ENCODE measurements at regions not wholly inside any gene's neighbourhood (a gene's known extent, or its start where the extent isn't known, plus 50 kb on each side); places are given as distances from the start of the nearest gene placed in this dataset.

DNA sequence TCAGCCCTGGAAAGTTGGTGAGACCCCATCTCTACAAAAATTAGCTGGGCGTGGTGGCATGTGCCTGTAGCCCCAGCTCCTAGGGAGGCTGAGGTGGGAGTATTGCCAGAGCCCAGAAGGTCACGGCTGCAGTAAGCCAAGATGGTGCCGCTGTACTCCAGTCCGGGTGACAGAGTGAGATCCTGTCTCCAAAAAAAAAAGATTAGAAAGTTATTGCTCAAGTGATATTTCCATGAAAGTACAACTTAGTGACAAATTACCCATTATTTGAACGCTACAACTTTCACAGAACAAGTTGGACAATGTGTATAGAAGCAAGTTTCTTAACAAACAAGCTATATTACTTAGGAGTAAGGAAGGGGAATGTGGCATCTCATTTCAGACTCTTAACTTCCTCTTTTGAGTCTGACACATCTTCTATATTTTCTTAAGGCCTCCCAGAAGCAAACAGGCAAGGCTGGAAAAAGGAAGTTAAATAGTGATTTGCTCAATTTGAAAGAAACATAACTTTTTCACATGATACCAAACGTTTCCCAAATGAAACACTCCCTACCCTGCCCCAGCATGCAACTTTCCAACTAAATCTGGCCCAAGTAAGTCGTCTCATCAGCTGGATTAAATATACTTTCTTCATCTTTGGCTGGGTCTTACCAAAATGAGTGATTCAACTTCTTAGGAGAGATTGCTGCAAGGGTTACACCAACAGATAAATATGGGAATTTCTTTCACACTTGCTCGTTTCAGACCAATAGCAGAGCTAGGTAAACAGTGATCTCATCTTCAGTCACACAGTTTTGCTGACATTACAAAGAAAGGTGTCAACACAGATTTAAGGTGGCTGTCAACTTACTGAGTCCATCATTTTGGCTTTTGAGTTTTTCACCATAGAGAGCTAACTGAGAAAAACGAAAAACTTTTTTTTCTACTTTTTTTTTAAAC is 66.3 kb upstream of the KLF6 start:
- DNase-seq (ENCODE audit: low read depth): no peak

GRCh38 chr10:3848775-3849635 is 64.0 kb upstream of the KLF6 start:
- no peak for DNase-seq (ENCODE audit: low read depth)

GRCh38 chr10:3848005-3848774 is 63.2 kb upstream of the KLF6 start:
- DNase-seq (ENCODE audit: low read depth): no peak

- no peak for DNase-seq (ENCODE audit: low read depth)
Observed at GRCh38 chr10:3846736-3847135, 61.7 kb upstream of the KLF6 start.

DNA sequence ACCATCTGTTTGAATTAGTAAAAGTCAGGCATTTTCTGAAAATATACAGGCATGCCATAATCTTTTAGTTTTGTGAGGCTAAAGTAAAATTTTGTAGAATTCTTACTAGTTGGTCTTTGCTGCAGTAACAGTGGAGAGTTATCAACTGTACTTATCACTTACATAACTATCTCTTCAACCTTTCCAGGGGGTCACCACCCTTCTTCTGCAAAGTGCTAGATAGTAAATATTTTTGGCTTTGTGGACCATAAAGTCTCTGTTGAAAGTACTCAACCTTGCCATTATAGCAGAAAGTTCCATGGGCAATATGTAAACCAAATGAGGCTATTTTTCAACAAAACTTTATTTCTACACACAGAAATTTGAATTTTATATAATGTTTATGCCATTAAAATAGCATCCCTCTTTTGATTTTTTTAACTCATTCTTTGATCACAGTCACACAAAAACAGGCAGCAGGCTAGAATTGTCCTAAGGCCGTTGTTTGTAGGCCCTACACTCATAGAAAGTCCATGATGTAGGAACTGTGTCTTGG is 59.5 kb upstream of the KLF6 start:
- DNase-seq (ENCODE audit: low read depth): no peak

DNA sequence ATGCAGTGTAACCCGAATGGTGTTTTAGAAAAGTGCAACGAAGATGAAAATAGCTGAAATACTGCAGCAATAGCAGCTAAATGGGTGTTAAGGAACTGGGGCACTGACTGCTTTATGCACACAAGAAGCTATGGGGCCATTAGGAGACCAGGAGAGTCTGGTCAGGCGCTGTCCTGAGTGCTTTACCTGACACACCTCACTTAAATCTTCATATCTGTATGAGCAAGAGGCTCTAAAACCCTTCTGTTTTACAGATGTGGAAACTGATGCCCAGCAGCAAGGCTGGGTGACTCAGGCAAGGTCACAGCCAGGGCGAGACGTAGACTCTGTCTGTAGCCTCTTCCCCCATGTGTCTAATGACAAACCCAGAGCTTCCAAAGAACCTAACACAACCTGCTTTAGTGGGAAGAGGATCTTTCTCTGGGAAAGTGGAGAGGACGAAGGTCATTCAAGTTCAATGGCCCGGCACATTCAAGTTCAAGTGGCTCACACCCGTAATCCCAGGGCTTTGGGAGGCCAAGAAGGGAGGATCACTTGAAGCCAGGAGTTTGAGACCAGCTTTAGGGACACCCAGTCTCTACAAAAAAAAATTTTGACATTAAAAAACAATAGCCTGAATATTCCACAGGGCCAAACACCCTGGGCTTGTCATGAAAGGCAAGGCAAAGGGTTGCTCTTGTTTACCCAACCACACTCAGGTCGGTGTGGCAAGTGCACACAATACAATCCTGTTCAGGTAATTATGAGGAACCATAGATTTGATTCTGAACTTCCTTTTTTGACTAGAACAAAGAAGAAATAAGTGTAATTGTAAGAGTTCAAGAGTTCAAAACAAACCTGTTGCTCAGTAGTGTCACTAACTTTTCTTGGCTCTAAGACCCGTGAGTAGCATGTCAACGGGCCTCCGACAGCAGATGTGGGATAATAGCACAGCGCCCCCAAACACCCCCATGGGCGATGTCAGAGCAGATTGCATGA is 53.7 kb upstream of the KLF6 start:
- no peak for DNase-seq (ENCODE audit: low read depth)

DNA sequence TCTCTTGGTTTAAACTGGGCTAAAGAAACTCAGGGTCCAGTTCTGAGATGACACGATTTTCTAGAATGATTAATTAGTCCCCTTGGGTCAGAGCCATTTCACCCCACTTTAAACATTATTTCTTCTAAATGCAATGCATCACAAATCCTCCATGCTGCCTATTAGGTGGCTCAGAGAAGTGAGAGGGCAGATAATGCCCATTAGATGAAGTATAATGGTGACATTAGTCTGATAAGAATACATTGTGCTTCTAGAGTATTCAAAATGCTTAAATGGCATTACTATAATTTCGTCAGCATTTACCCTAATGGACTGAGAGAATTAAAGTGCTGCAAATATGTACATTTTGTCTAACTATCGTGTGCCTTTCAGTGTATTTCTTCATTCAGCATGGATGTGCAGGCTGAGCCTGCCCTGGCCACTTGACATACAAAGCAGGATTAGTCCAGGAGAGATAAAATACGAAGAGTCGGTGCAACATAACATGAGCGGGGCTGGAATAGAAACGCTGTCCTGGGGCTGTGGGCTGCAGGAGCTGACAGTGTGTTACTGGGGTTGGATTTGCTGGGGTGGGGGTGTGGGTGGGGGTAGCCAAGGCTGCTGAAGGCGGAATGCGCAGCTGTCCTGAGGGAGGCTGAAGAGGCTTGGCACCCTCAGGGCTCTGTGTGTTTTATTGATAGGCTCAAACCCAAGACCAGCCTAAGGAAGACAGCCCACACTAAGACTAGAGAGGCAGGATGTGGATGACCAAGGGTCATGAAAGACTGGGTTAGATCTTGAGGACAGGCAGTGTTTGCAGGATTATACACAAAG is 52.8 kb upstream of the KLF6 start:
- DNase-seq (ENCODE audit: low read depth): no peak

GRCh38 chr10:3836222-3836820 is 51.3 kb upstream of the KLF6 start:
- no peak for DNase-seq (ENCODE audit: low read depth)

DNA sequence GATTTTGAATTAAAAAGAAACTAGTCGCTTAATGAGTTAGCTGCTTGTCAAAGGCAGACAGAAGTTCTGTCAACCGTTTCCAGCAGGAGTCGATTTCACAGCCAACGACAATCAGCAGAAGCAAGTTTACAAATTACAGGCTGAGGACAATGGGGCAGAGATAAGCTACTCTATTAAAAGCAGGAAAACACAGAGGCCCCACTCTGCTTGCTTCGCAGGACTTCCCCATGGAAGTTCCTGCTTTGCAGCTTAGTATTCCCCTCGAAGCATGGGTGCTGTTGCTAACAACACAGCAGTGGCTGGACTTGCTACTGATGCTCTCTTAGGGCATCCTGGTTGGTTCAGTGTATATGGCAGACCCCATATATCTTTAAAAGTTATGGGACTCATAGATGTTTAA is 50.8 kb upstream of the KLF6 start:
- no peak for DNase-seq (ENCODE audit: low read depth)

DNA sequence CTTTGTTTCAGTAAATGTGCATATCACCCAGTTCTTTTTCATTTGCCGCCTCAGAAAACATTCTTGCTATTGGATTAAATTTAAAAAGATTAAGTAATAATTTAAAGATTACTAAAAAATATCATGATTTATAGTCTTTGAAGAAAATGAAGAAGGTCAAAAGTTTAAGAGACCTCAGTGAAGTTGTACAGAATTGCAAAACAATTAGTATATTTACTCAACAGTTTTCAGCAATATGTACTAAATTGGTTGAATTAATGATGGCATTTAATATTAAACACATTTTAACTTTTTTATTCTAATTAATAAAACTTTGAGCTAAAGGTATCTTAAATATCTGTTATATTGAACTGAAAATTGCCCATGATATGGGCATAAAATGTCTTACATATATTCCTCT is 49.9 kb upstream of the KLF6 start:
- no peak for DNase-seq (ENCODE audit: low read depth)

Measured in activated T-cell treated with anti-CD3 and anti-CD28 coated beads for 48 hours (primary cell).